C4-2B (cell line): ENCODE measurements at regions not wholly inside any gene's neighbourhood (a gene's known extent, or its start where the extent isn't known, plus 50 kb on each side); places are given as distances from the start of the nearest gene placed in this dataset.

ENCODE experiments used
- H3K27ac ChIP-seq: fragments of 450-650 bp; 2 replicates; pipeline ENCODE4 v1.5.1; 2017
- CTCF ChIP-seq: fragments of 450-650 bp; conservative IDR thresholded peaks from 2 replicates; pipeline ENCODE4 v1.5.1; 2017; ENCODE audit warnings: mild to moderate bottlenecking
- ZFX ChIP-seq: fragments of 450-650 bp; IDR thresholded peaks from 2 replicates; pipeline ENCODE4 v1.6.1; 2017

DNA sequence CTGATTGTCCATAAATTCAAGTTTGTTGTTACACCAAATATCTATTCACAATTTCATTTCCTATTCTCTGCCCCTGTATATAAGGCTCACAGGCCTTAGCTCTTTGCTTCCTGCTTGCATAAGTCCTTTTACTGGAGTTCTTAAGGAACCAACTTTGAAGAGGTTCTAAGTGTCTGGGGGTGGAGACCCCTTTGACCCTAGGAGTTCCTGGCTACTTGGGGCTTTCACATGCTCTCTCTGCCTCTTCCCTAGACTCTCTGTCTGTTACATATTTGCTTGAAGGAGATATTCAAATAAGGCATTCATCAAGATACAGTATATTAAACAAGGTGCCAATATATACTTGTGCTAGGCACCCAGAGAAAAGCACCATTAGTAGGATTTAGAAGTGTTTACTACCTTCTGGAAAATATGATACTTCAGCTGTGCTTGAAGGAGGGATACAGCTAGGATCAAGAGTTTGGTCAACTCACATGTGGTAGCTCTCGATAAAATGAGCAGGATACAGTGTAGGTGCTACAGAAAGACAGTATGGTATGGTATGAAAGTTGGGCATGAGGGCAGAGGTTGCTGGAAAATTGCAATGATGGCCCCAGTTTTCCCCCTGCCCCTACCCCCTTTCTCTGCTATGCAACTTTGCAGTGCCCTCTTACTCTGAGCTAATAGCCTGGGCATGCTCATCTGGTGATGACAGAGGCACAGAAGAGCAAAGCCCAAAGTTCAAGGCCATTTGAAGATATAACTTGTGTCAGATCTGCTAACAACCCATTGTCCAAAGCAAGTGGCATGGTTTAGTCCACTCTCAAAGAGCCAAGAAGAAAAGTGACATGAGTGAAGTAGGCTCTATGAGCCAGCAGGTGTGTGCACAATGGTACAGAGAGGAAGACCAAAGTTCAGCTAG, 107.6 kb upstream of the CPEB2 start:
- no peak overlapping the region for H3K27ac ChIP-seq
- TF ChIP-seq CTCF (no peak), ZFX (no peak)

DNA sequence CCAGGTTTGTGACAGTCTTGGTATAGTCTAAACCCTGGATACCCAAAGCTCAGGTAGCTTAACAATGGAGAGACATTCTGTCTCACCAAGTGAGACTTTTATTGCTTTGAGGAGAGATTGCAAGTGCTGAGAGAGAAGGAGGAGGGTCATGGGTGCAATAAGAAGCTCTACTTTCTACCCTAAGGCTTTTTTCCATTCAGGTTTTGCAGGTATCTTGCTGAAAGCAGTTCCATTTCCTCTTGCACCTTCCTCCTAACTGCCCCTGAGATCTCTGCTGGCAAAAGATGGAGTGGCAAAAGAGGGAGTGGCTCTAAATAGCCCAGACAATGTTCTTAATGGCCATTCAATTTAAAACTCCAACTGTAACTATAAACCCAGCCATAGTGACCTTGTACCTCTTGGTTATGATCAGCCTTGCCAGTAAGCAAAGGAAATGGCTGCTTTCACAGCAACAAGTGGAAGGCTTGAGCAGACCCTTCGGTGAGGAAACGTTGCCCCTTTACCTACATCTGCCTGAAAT, 105.6 kb upstream of the CPEB2 start:
- TF ChIP-seq CTCF (no peak), ZFX (no peak)
- no peak overlapping the region for H3K27ac ChIP-seq

- H3K27ac ChIP-seq = no peak overlapping the region
- TF ChIP-seq ZFX (no peak), CTCF (no peak)
Measured at GRCh38 chr4:14897217-14897616, 105.1 kb upstream of the CPEB2 start.

DNA sequence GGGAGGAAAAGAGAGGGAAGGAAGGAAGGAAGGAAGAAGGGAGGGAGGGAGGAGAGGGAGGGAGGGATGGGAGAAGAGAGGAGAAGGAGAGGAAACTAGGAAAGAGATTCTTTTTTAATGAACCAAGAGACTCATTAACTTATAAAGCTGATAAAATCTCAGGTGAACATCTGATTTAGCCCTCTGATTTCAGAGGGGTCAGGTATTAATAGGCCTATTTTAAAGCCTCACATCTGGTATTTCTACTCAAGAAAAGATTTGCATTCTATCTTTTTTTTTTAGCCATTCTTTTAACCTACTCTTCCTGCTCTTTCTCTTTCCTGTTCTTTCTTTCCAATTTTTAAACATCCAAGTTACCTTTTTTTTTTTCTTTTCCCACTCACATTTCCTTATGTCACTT, 103.3 kb upstream of the CPEB2 start:
- TF ChIP-seq ZFX = no peak
- TF ChIP-seq CTCF = no peak
- no peak overlapping the region for H3K27ac ChIP-seq

- no peak overlapping the region for H3K27ac ChIP-seq
- TF ChIP-seq CTCF (no peak), ZFX (no peak)
Measured at GRCh38 chr4:14902342-14902741, 99.9 kb upstream of the CPEB2 start.

GRCh38 chr4:14903321-14903720, 99.0 kb upstream of the CPEB2 start:
- TF ChIP-seq CTCF (no peak), ZFX (no peak)
- H3K27ac ChIP-seq = no peak overlapping the region

GRCh38 chr4:14906805-14907204, 95.5 kb upstream of the CPEB2 start:
- no peak for TF ChIP-seq ZFX
- no peak for TF ChIP-seq CTCF
- no peak overlapping the region for H3K27ac ChIP-seq
